SK-N-MC (cell line): ENCODE measurements at regions not wholly inside any gene's neighbourhood (a gene's known extent, or its start where the extent isn't known, plus 50 kb on each side); places are given as distances from the start of the nearest gene placed in this dataset.

Source experiments
- EZH2 ChIP-seq: fragments of 200-600 bp; sonication (generic); IDR thresholded peaks from one replicate; pipeline ENCODE4 v1.6.1; 2017; ENCODE audit warnings: antibody characterized with exemption
- POLR2AphosphoS5 ChIP-seq: IDR thresholded peaks from 2 replicates; pipeline ENCODE4 v1.6.1; 2012; ENCODE audit warnings: mild to moderate bottlenecking, low read depth, low read length, borderline replicate concordance

- no peak for TF ChIP-seq EZH2
- TF ChIP-seq POLR2AphosphoS5 = no peak
Measured at GRCh38 chr18:34495506-34495905, 214.6 kb upstream of the DTNA start.
